ENCODE measurements at regions not wholly inside any gene's neighbourhood (a gene's known extent, or its start where the extent isn't known, plus 50 kb on each side); places are given as distances from the start of the nearest gene placed in this dataset.

DNA sequence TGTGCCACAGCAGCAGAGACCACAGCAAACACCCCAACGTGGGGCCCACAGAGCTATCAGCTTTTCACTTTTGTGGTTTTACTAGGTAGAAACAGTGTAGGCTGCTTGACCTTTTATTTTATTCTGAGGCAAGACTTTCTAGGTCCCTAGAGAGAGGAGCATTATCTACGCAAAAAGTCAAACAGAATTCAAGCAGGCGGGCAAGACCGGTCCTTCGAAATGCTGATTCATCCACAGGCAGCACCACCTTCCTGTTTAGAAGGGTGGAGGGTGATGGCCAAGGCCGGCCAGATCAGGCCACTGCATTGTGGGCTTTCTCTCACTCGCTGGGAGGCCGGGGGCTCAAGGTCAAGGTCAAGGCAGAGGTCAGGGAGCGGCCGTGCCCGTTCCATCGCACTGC, 573.0 kb downstream of the GALR1 start:
- no peak for DNase-seq (ENCODE audit: low read depth)

DNA sequence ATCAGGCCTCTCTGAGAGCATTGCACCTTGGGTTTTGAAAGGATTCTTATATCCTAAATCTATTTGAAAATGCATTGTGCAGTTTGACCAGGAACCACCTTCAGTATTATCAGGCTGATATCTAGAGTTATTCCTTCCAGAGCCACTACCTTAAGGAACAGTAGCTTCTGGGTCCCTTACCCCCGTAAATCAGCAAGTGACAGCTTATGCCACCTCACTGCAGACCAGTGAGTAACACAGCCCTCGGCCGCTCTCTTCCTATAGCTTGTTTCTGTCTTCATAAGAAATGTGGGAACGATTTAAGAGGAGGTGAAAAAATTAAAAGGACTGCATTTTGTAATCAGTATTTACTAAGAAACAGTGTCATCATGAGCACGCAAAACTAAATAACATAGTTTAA, 584.2 kb downstream of the GALR1 start:
- DNase-seq (ENCODE audit: low read depth), result no peak

DNA sequence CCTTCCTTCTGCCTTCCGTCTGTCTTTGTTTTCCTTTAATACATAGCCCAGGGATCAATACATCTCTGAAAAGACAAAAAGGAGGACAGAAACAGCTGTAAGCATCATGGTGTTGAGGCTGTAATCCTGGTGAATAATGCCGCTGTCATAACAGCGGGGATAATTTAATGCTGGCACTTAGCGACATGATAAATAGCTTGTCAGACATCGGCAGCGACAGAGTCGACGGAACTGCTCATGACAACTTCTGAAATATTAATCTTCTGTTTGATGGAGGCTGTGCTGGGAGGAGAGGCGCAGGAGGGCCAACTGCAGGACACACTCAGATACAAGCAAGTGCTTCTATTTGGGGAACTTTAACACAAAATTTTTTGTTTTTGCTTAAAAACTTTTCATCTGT, 602.2 kb downstream of the GALR1 start:
- DNase-seq (ENCODE audit: low read depth), result no peak

DNA sequence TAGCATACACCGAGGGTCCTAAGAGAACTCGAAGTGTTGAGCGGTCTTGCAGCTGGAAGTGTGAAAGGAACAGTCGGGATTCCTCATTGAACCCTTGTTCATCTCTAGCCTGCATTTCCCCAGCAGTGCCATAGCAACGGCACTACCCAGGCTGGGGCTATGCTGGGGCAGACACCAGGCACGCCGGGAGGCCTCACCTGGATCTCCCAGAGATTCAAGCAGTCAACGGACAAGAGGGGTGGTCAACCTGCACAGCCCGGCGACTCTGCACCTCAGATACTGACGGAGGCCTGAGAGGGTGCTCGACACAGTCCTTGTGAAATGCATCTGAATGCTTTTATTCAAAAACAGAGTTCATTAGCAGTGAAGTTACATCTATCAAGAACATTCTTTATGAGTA, 604.2 kb downstream of the GALR1 start:
- DNase-seq (ENCODE audit: low read depth), result no peak

DNA sequence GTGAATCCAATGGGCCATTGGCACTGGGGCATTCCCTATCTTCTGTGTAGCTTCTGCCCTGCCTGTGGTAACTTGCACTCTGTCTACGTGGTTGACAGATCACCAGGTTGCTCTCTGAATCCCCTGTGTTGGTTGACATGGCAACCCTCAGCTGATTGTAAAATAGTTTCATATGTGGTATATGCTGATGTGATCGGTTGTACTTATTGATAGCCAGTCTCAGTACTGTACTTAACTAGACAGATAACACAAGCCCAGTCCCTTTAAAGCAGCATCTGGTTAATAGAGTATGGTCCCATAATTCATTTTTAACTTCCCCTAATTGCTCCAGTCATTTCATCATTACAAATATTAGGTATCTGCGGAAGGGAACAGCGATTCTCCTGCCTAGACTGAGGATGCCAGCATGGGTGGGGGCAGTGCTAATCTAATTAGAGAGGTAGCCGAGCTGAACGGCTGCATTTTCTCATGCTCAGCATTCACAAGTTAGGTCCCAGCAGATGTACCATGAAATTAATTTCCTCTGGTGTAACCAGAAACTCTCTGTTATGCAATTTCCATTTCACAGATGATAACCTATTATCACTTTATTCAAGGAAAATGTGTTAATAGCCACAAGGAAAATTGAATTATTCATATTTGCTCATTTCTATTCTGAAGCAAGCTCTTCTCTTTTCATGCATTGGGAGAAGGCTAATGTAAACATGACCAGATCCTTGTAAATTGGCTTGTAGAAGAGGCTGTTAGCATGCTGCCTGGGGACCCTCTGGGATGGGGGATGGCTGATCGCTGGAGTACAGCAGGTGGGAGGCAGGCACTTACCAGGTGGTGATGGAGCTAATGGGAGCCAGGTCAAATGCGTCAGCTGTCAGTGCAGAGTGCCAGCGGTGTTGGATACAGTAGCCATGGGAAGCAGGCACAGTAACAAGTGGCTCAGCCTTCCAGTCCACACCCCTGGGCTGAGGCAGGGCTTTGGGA, 608.3 kb downstream of the GALR1 start:
- DNase-seq (ENCODE audit: low read depth), result no peak

DNA sequence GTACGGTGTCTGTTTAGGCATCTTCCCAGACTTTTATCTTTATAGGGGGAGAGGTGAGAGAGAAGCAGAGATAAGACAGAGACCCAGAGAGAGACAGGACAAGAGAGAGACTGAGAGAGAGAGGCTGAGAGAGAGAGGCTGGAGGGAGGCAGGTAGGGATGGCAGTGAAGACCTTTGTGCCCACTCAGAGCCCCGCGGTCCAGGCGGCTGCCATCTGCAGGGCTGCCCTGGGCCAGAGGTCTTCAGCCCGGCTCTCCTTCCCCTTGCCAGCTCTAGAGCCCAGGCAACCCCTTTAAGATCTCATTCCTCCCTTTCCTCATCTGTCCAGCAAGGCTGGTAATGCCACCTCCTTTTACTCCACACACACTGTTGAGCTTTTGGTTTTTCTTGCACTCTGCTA, 610.0 kb downstream of the GALR1 start:
- no peak for DNase-seq (ENCODE audit: low read depth)

DNA sequence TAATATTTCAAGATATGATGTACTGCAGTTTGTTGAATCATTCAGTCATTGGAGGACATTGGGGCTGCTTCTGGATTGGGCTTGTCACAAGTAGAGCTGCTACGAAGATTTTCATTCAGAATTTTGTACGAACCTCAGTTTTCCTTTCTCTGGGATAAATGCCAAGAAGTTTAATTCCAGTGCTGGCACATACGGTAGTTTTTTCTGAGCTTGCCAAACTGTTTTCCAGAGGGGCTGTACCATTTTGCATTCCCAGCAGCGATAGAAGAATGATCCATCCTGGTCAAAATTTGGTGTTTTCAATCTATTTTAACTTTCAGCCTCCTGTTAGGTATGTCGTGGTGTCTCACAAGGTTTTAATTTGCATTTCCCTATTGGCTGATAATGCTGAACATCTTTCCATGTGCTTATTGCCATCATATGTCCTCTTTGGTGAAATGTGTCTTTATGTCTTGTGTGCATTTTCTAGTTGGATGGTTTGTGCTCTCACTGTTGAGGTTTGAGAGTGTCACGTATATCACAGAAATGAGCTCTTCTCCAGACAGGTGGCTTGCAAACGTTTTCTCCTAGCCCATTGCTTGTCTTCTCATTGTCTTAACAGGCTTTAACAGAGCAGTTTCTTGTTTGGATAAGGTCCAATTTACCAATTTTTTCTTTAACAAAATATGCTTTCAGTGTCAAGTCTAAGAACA, 612.6 kb downstream of the GALR1 start:
- no peak for DNase-seq (ENCODE audit: low read depth)

DNA sequence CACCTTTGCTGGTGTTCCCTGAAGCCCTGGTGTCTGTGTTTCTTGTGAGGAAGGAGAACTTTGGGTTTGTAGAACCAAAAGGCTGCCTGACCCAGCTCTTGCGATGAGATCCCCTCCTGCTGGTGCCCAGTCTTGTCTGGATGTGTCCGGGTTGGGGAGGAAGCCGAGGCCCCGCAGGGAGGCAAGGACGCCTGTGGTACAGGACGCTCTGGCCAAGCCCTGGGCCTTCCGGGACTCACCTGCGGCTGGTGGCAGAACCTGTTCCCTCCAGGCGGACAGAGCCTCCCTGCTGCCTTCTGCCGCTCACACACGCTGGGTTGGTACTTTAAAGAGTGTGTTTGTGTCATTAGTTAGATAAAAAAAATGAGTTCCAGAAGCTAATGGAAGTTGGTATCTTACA, 616.2 kb downstream of the GALR1 start:
- DNase-seq (ENCODE audit: low read depth), result no peak

DNA sequence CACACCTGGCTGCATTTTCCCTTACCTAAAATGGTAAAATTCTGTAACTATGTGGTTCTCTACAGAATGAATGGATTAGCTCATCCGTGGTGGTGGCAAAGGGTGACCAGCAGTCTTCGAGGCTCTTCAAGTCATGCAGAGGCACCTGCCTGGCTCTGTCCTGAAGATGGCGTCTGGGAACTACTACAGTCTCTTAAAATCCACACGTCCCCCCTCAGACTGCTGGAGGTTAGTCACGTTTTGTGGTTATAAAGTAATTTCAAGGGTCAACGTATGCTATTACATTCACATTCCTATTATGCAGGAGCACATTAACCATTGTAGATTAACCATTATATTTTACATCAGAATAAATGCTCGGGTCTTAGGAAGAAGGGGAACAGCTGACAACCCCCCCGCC, 616.7 kb downstream of the GALR1 start:
- peak; percentile 16 for DNase-seq (ENCODE audit: low read depth)

DNA sequence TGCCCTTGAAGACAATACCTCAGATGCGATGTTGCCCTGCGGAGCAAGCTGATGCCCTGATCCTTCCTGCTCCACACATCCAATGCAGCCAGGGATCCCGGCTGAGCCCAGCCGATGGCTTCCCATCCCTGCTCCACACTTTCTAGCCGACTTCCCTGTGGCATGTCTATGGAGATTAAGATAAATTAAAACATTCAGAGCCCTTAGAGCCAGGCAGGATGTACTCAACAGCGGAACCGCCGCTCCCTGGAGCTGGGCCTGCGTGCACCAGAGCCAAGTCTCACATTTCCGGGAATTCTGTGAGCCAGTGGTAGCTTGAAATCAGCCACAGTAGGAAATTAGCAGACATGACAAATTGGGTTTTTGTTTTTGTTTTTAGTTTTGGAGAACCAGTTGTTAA, 620.6 kb downstream of the GALR1 start:
- no peak for DNase-seq (ENCODE audit: low read depth)

DNA sequence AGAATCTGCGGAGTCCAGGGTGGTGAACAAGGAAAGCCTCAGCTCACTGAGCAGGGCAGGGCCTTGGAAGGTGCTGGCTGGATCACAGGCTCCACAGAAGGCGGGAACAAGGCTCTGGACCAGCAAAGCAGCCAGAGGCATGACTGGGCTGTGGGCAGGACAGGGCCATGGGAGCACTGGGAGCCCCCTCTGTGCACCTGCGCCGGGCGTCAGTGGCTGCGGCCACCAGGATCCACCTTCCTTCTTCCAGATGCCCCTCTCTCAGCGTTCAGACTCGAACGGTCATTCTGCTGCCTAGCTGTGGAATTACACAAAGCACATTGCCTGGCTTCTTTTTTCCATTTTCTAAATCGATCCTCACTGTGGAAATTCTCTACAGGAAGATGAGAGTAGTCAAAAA, 621.2 kb downstream of the GALR1 start:
- DNase-seq (ENCODE audit: low read depth), result no peak

DNA sequence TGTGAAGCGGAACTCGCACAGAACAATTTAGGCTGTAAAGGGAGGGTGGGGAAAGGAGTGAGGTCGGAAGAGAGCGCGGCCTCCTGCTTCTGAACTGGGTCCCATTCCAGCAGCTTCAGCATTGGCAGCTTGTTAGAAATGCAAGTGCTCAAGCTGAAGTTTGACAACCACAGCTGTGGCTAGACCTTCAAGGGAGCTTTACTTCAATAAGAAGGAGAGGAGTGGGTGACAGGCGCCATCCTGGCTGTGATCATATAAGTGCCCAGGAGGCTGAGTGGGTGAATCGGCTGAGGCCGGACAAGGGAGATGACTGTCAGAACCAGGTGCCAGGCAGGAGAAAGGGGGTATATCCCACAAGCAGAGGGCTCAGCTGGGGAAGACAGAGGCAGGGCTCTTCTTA, 622.5 kb downstream of the GALR1 start:
- DNase-seq (ENCODE audit: low read depth), result no peak

DNA sequence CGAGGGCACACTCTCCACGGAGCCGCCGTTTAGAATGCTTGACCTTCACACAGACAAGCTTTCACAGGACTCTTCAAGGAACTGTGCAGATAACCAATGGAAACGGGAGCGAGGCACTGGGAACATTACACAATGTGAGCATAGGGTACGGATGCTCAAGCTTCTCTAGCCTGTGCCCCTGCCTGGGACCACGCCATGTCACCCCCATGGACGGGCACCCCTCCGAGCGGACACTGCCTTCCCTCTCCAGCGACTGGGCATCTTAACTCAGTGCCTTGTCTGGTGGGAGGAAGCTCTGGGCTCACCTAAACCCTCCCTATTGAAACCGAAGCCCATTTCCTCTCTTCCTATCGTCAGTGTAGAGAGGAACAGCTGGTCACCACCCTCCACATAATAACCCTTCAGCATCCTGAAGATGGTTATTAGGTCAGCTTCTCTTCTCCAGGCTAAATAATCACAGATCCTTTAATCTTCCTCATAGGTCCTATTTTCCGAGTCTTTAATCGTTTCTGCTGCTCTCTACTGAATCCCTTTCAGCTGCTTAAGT, 626.7 kb downstream of the GALR1 start:
- DNase-seq (ENCODE audit: low read depth), result no peak

DNA sequence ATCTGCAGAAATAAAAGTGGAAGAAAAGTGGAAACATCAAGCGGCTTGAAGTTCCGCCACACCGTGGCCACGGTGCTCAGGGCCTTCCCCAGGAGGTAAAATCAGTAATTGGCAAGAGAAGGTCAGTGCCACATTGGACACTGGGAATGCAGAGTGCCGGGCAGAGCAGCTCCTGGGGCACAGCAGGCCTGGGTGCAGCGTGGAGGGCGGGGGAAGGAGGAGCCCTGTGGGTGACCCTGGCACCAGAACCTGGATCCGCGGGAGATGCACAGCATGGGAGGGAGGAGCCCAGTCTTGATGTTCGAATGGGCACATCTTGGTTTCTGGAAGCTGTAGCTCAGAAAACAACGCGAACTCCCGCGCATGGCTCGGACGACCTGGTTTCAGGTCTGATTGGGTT, 630.2 kb downstream of the GALR1 start:
- DNase-seq (ENCODE audit: low read depth), result no peak

DNA sequence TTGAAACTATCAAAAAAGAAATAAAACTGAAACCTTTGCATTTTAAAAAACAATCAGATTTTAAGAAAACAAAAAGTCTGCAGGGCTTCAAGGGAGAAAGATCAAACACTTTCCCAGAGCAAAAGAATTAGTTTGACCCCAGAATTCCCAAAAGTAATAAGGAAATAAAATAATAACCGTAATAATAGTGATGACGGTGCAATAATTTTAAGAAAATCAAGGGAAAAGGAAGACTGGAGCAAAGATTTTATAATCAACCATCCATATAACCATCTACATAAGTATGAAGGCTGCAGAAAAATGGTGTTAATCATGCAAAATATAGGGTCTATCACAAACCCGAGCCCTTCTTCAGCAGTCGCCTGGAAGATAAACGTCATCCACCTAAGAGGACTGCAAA, 634.8 kb downstream of the GALR1 start:
- DNase-seq (ENCODE audit: low read depth), result no peak

DNA sequence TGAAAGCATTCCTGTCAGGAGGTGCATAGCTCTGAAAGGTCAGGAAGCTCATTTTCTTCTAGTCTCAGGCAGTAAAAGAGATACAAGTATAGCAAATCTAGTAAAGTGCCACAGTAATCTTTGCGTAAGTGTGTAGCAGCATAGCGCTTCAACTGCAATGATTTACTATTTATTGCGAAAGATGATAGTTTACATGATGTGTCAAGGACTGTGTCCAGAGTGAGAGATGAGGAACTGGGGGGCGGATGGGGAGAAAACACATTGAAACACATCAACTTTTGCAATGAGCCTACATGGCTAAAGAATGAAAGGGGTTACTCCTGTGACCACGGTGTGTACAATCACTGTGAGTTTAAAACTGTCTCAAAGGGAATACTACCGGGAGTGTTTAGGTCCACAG, 644.4 kb downstream of the GALR1 start:
- no peak for DNase-seq (ENCODE audit: low read depth)

DNA sequence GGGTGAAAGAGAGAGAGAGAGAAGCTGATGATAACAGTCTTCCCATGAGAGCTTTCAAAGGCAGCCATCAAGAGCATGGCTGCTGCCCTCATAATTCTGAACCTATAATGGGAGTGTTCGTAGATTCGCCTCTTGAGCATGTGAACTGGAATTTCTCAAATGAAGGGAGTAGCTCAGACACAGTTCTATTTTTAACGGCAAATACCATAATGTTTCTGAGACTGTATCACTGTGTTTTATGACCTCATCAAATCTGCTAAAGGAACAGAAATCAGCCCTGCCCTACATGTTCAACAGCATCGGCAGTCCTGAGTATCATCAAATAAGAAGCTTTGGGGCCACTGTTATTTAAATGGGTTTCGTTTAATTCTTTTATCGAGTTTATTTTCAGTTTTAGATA, 645.6 kb downstream of the GALR1 start:
- no peak for DNase-seq (ENCODE audit: low read depth)

DNA sequence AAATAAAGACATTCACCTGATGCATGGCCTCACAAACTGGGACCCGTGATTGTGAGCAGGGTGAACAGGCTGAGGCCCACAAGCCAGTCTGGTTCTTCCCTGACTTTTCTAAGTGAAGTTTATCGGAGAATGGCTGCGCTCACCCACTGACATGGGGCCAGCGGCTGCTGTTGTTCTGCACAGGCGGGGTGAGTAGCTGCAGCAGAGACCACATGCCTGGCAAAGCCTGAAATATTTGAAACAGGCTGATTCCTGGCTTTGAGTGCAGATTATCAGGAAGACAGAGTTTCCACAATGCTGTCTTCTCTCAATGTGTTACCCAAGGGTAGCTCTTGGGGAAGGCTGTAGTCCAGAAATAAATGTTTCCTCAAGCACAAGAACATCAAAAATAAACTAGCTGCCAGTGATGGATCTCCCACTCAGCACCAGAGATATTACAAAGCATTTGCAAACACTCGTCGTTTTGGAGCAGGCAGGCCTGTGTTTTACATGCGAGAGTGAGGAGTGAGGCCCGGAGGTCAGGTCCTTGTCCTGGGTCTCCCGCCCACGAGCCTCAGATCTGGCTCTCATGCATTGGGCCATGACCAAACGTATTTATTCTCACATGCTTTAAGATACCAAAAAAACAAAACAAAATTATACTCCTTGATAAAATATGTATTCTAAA, 647.1 kb downstream of the GALR1 start:
- no peak for DNase-seq (ENCODE audit: low read depth)

DNA sequence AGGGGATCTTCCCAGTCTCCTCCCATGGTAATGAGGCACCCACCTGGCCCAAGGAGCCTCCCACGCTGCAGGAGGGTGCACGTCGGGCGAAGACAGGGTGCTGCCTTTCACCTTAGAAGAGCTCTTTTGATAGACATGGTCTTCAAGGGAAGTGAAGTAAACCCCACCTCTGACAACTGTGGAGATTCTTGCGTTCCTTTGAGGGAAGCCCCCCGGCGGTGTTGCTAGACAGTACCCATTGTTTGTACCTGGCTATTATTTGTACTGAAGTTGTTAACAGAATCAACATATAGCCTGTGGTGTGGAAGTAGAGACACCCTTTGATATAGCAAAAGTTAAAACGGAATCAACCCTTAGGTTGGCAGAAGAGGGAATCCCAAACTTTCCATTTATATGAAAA, 648.0 kb downstream of the GALR1 start:
- DNase-seq (ENCODE audit: low read depth), result no peak

DNA sequence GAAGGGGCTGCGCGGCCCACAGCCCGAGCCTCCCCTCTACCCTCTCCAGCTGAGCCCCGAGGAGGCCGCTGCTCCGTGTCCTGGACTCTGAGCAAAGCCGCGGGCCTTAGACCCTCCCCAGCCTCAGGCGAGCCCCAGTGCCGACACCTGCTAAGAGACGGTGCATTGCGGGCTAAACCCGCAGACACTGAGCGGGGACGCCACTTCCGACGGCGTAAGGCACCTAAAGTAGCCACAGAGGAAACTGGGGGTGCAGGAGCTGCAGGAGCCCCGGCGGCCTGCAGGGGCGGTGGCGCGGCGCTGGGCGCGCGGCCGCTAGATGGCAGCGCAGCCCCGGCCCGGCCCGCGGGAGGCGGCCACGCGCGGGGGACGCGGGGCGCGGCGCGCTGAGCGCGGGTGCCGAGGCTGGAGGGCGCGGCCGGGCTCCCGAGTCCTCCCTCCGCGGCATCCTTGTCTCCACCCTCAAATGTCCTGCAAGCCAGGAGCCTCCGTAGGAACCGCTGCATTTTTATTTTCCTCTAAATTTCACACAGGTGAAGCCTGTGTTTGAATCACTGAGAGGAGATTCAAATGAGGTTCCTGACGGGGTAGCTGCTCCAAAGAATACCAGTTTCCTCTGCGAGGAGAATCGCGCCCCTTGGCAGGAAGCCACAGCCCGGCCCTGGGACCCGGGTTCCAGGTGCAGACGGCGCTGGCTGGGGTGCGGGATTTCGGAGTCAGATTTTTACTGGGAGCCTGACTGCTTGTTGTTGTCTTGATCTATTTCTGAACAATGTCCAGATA, 650.5 kb downstream of the GALR1 start:
- peak; percentile 8 for DNase-seq (ENCODE audit: low read depth)

DNA sequence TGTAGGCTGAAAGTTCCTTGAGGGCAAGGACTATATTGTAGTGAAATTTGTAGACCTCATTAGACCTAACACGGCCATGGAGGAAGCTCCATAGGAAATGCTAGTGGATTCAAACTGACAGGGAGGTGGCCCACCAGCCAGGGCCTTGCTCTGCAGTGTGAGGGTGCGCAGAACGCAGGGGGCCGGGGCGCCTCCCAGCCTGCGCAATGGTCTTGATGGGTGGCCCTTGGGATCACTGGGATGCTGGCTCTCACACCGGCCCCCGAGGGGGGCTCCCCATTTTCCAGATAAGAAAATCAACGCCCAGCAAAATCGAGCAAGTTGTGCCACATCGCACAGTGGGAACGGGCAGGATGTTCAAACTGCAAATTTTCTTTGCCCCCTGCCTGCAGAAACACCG, 655.4 kb downstream of the GALR1 start:
- no peak for DNase-seq (ENCODE audit: low read depth)

All from HT1080 (cell line).